Cardiac muscle cell (in vitro differentiated cells and primary cell): ENCODE measurements at regions not wholly inside any gene's neighbourhood (a gene's known extent, or its start where the extent isn't known, plus 50 kb on each side); places are given as distances from the start of the nearest gene placed in this dataset.

Experiments
- DNase-seq, 2 donors: peaks; one replicate each; pipeline versions ENCODE4 v3.0.0 to v3.0.0-alpha.2; 2010 to 2017; ENCODE audit warnings: low read depth in 1 of 2, low spot score in 1 of 2
- H3K27ac ChIP-seq: fragments of 200-600 bp; sonication (generic); 2 replicates; pipeline ENCODE4 v1.5.1; 2016
- H3K27me3 ChIP-seq: fragments of 200-600 bp; sonication (generic); 2 replicates; pipeline ENCODE4 v1.6.0; 2016; ENCODE audit warnings: control low read depth
- H3K36me3 ChIP-seq: fragments of 200-600 bp; sonication (generic); 2 replicates; pipeline ENCODE4 v1.5.1; 2016; ENCODE audit warnings: control low read depth
- H3K4me1 ChIP-seq: fragments of 200-600 bp; sonication (generic); 2 replicates; pipeline ENCODE4 v1.8.1; 2017; ENCODE audit warnings: low read depth, mild to moderate bottlenecking, mixed run types
- H3K4me3 ChIP-seq: fragments of 200-600 bp; sonication (generic); 2 replicates; pipeline ENCODE4 v1.5.1; 2016; ENCODE audit warnings: mild to moderate bottlenecking
- H3K9me3 ChIP-seq: fragments of 200-600 bp; sonication (generic); 2 replicates; pipeline ENCODE4 v1.5.1; 2017; ENCODE audit warnings: low read depth, mild to moderate bottlenecking, control low read depth
- CTCF ChIP-seq: IDR thresholded peaks from 2 replicates; pipeline ENCODE4 v1.5.1; 2012; ENCODE audit warnings: low read depth, mild to moderate bottlenecking, low read length

- Histone ChIP-seq H3K27ac (no peak overlapping the region), H3K4me3 (no peak overlapping the region), H3K9me3 (no peaks in the 10 kb centered on the region), H3K4me1 (no peaks in the 10 kb centered on the region), H3K36me3 (no peaks in the 10 kb centered on the region), H3K27me3 (no peaks in the 10 kb centered on the region)
- no peak for DNase-seq
- TF ChIP-seq CTCF = no peak
Observed at GRCh38 chr6:117167520-117168271, 97.7 kb upstream of the VGLL2 start.

GRCh38 chr6:117168296-117169063 lies 96.9 kb upstream of the VGLL2 start:
- DNase-seq = no peak
- Histone ChIP-seq H3K36me3 (no peaks in the 10 kb centered on the region), H3K27me3 (no peaks in the 10 kb centered on the region), H3K9me3 (no peaks in the 10 kb centered on the region), H3K27ac (no peak overlapping the region), H3K4me3 (no peak overlapping the region), H3K4me1 (no peaks in the 10 kb centered on the region)
- no peak for TF ChIP-seq CTCF

GRCh38 chr6:117169064-117169665 lies 96.2 kb upstream of the VGLL2 start:
- Histone ChIP-seq H3K27me3 (no peaks in the 10 kb centered on the region), H3K4me1 (no peaks in the 10 kb centered on the region), H3K36me3 (no peaks in the 10 kb centered on the region), H3K27ac (no peak overlapping the region), H3K4me3 (no peak overlapping the region), H3K9me3 (no peaks in the 10 kb centered on the region)
- no peak for TF ChIP-seq CTCF
- DNase-seq = no peak

GRCh38 chr6:117169781-117170281 lies 95.5 kb upstream of the VGLL2 start:
- Histone ChIP-seq H3K4me3 (no peak overlapping the region), H3K4me1 (no peaks in the 10 kb centered on the region), H3K9me3 (no peaks in the 10 kb centered on the region), H3K27me3 (no peaks in the 10 kb centered on the region), H3K27ac (no peak overlapping the region), H3K36me3 (no peaks in the 10 kb centered on the region)
- no peak for TF ChIP-seq CTCF
- DNase-seq = no peak

- H3K36me3 ChIP-seq = no peaks in the 10 kb centered on the region
- no peak for DNase-seq
- no peaks in the 10 kb centered on the region for H3K9me3 ChIP-seq
- H3K4me1 ChIP-seq = no peaks in the 10 kb centered on the region
- no peak overlapping the region for H3K4me3 ChIP-seq
- no peaks in the 10 kb centered on the region for H3K27me3 ChIP-seq
- no peak overlapping the region for H3K27ac ChIP-seq
- TF ChIP-seq CTCF = no peak
Observed at GRCh38 chr6:117174835-117175360, 90.5 kb upstream of the VGLL2 start.
